ENCODE measurements at regions not wholly inside any gene's neighbourhood (a gene's known extent, or its start where the extent isn't known, plus 50 kb on each side); places are given as distances from the start of the nearest gene placed in this dataset.

- no peaks in the 10 kb centered on the region for H3K4me1 ChIP-seq
- no peaks in the 10 kb centered on the region for H3K27me3 ChIP-seq
- no peaks in the 10 kb centered on the region for H3K9me3 ChIP-seq
- intact Hi-C loops (cut with DNase I; ENCODE audit: low total_unique reads): no loop called here
- DNase-seq (ENCODE audit: low spot score in 2 of 2): no peak
- H3K36me3 ChIP-seq: no peaks in the 10 kb centered on the region
- TF ChIP-seq, protein P1, sequence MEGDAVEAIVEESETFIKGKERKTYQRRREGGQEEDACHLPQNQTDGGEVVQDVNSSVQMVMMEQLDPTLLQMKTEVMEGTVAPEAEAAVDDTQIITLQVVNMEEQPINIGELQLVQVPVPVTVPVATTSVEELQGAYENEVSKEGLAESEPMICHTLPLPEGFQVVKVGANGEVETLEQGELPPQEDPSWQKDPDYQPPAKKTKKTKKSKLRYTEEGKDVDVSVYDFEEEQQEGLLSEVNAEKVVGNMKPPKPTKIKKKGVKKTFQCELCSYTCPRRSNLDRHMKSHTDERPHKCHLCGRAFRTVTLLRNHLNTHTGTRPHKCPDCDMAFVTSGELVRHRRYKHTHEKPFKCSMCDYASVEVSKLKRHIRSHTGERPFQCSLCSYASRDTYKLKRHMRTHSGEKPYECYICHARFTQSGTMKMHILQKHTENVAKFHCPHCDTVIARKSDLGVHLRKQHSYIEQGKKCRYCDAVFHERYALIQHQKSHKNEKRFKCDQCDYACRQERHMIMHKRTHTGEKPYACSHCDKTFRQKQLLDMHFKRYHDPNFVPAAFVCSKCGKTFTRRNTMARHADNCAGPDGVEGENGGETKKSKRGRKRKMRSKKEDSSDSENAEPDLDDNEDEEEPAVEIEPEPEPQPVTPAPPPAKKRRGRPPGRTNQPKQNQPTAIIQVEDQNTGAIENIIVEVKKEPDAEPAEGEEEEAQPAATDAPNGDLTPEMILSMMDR (IDR thresholded peaks at IDR 0.05): no peak
- TF ChIP-seq POLR2AphosphoS5 (IDR thresholded peaks at IDR 0.05) (no peak), POLR2A (IDR thresholded peaks at IDR 0.05) (no peak)
- H3K27ac ChIP-seq: no peak overlapping the region
- H3K4me3 ChIP-seq: no peak overlapping the region
Observed at GRCh38 chr5:98458004-98458403, 315.5 kb upstream of the RGMB start.

DNA sequence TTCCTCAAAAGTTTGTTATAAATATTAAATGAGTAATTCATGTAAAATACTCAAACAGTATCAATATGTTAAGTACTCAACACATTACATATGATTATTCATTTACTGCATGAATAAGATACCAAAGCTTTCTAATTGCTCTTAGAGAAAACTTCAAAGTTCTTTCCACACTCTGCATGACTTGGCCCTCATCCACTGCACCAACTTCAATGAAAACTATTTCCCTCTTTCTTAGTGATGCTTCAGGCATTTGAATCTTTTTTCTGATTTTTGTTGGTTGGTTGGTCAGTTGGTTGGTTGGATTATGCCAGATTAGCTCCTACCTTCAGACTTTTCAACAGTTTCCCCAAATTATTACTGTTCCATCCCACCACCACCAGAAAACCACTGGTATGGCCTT, 314.7 kb upstream of the RGMB start:
- no peaks in the 10 kb centered on the region for H3K4me1 ChIP-seq
- intact Hi-C loops (cut with DNase I; ENCODE audit: low total_unique reads): no loop called here
- H3K4me3 ChIP-seq: no peak overlapping the region
- DNase-seq (ENCODE audit: low spot score in 2 of 2): no peak
- TF ChIP-seq, protein P1 (IDR thresholded peaks at IDR 0.05): no peak
- TF ChIP-seq POLR2A (IDR thresholded peaks at IDR 0.05) (no peak), POLR2AphosphoS5 (IDR thresholded peaks at IDR 0.05) (no peak)
- H3K27ac ChIP-seq: no peak overlapping the region
- H3K9me3 ChIP-seq: no peaks in the 10 kb centered on the region
- H3K27me3 ChIP-seq: no peaks in the 10 kb centered on the region
- no peaks in the 10 kb centered on the region for H3K36me3 ChIP-seq

DNA sequence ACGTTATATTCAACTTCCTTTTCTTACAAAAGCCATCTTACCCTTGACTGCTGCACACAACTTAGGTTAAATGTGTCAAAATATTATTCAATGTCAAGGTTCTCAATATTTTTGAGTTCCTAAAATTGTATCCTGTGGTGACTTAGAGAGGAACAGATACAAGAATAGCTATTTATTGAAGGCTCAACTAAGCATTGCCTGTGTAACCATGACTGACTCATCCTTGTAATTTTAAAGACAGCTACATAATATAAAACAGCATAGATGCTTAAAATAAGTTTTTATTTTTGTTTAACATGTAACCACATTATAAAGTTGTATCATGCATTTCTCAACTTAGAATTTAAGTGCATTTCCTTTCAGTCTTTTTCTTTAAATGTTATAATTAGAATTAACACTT, 312.9 kb upstream of the RGMB start:
- H3K4me1 ChIP-seq: no peaks in the 10 kb centered on the region
- TF ChIP-seq, protein P1 (IDR thresholded peaks at IDR 0.05): no peak
- TF ChIP-seq POLR2A (IDR thresholded peaks at IDR 0.05): no peak
- no peak for TF ChIP-seq POLR2AphosphoS5 (IDR thresholded peaks at IDR 0.05)
- intact Hi-C loops (cut with DNase I; ENCODE audit: low total_unique reads): no loop called here

DNA sequence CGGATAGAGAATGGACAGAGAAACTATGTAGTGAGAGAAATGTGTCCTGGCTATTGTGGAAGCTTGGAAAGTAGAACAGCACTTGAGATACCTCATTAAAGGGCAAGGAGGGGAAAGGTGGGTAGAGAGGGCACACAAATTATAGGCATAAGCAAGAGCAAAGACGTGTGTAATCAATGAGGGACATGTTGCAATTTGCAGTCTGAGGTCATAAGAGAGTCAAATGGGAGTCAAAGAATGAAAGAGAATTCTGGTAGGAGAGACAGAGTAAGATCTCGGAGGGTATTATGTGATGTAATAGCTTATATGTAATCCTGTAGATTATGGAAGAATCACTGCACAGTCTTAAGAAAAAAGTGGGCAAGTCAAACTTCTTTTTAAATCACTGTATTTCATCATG, 312.0 kb upstream of the RGMB start:
- intact Hi-C loops (cut with DNase I; ENCODE audit: low total_unique reads): no loop called here
- Histone ChIP-seq H3K27me3 (no peaks in the 10 kb centered on the region), H3K36me3 (no peaks in the 10 kb centered on the region), H3K27ac (no peak overlapping the region), H3K9me3 (no peaks in the 10 kb centered on the region), H3K4me1 (no peaks in the 10 kb centered on the region), H3K4me3 (no peak overlapping the region)
- TF ChIP-seq, protein P1 (IDR thresholded peaks at IDR 0.05): no peak
- TF ChIP-seq POLR2AphosphoS5 (IDR thresholded peaks at IDR 0.05) (no peak), POLR2A (IDR thresholded peaks at IDR 0.05) (no peak)
- no peak for DNase-seq (ENCODE audit: low spot score in 2 of 2)

More for the DNA sequence above, 312.9 kb upstream of the RGMB start:
- DNase-seq (ENCODE audit: low spot score in 2 of 2): no peak
- Histone ChIP-seq H3K9me3 (no peaks in the 10 kb centered on the region), H3K36me3 (no peaks in the 10 kb centered on the region), H3K27me3 (no peaks in the 10 kb centered on the region), H3K4me3 (no peak overlapping the region), H3K27ac (no peak overlapping the region)

DNA sequence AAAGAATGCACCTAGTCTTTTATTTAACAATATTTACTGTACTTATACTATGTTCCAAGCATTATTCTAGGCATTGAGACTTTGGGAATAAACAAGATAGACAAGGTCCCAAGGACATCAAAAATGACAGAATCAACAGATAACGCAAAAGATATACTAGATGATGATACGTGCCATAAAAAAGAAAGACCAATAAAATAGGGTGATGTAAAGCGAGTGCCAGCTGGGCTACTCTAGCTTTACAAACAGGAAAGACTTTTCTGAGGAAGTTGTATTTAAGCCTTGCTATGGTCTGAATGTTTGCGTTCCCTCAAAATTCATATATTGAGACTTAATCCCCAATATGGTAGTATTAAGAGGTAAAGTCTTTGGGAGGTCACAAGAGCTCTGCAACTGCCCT, 310.2 kb upstream of the RGMB start:
- intact Hi-C loops (cut with DNase I; ENCODE audit: low total_unique reads): no loop called here
- Histone ChIP-seq H3K27me3 (no peaks in the 10 kb centered on the region), H3K36me3 (no peaks in the 10 kb centered on the region), H3K4me3 (no peak overlapping the region), H3K4me1 (no peaks in the 10 kb centered on the region), H3K27ac (no peak overlapping the region), H3K9me3 (no peaks in the 10 kb centered on the region)
- DNase-seq (ENCODE audit: low spot score in 2 of 2): no peak
- TF ChIP-seq POLR2AphosphoS5 (IDR thresholded peaks at IDR 0.05): no peak
- TF ChIP-seq POLR2A (IDR thresholded peaks at IDR 0.05): no peak
- TF ChIP-seq, protein P1 (IDR thresholded peaks at IDR 0.05): no peak
